Transverse colon (tissue), 4 donors: ENCODE measurements at regions not wholly inside any gene's neighbourhood (a gene's known extent, or its start where the extent isn't known, plus 50 kb on each side); places are given as distances from the start of the nearest gene placed in this dataset.
"Not testable (repeated sequence)": the region's sequence is repeated elsewhere in the genome, so short reads cannot be mapped to it uniquely, and the experiment has no call there.

Experiments used
- EP300 ChIP-seq: sonication (generic); formaldehyde crosslinking; IDR thresholded peaks from one replicate; pipeline ENCODE4 v1.6.1; 2017; ENCODE audit warnings: antibody characterized with exemption, low read depth
- POLR2A ChIP-seq: fragments of 450-650 bp; IDR thresholded peaks from one replicate; pipeline ENCODE4 v1.6.1; 2016; ENCODE audit warnings: antibody characterized with exemption, mild to moderate bottlenecking, moderate library complexity
- POLR2AphosphoS5 ChIP-seq, 3 donors: sonication (generic); formaldehyde crosslinking; IDR thresholded peaks; one replicate each; pipeline ENCODE4 v1.6.1; 2016; ENCODE audit warnings: antibody characterized with exemption in 3 of 3
- TF ChIP-seq, protein P1 (sequence below), 5 experiments: fragments of 200-600 bp in 3 of 5; fragments of 450-650 bp in 2 of 5; sonication (generic) in 3 of 5; IDR thresholded peaks; 1 replicate in 2 of 5; 2 replicates in 3 of 5; pipeline ENCODE4 v1.5.1; 2016 to 2017; ENCODE audit warnings: antibody characterized with exemption in 5 of 5, inconsistent platforms in 3 of 5, mild to moderate bottlenecking in 2 of 5, moderate library complexity in 1 of 5

DNA sequence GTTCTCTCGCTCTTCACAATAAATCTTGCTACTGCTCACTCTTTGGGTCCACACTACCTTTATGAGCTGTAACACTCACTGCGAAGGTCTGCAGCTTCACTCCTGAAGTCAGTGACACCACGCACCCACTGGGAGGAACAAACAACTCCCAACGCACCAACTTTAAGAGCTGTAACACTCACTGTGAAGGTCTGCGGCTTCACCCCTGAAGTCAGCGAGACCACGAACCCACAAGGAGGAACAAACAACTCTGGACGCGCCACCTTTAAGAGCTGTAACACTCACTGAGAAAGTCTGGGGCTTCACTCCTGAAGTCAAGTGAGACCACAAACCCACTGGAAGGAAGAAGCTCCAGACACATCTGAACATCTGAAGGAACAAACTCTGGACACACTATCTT is 89.5 kb upstream of the ITM2A start:
- TF ChIP-seq, protein P1, sequence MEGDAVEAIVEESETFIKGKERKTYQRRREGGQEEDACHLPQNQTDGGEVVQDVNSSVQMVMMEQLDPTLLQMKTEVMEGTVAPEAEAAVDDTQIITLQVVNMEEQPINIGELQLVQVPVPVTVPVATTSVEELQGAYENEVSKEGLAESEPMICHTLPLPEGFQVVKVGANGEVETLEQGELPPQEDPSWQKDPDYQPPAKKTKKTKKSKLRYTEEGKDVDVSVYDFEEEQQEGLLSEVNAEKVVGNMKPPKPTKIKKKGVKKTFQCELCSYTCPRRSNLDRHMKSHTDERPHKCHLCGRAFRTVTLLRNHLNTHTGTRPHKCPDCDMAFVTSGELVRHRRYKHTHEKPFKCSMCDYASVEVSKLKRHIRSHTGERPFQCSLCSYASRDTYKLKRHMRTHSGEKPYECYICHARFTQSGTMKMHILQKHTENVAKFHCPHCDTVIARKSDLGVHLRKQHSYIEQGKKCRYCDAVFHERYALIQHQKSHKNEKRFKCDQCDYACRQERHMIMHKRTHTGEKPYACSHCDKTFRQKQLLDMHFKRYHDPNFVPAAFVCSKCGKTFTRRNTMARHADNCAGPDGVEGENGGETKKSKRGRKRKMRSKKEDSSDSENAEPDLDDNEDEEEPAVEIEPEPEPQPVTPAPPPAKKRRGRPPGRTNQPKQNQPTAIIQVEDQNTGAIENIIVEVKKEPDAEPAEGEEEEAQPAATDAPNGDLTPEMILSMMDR (IDR thresholded peaks at IDR 0.05): not testable (repeated sequence)
- TF ChIP-seq POLR2A; POLR2AphosphoS5 (IDR thresholded peaks at IDR 0.05); EP300: not testable (repeated sequence)
